ENCODE measurements at regions not wholly inside any gene's neighbourhood (a gene's known extent, or its start where the extent isn't known, plus 50 kb on each side); places are given as distances from the start of the nearest gene placed in this dataset.
A peak's percentile ranks its signal among the peaks of the same experiment; 100 is the strongest.

DNA sequence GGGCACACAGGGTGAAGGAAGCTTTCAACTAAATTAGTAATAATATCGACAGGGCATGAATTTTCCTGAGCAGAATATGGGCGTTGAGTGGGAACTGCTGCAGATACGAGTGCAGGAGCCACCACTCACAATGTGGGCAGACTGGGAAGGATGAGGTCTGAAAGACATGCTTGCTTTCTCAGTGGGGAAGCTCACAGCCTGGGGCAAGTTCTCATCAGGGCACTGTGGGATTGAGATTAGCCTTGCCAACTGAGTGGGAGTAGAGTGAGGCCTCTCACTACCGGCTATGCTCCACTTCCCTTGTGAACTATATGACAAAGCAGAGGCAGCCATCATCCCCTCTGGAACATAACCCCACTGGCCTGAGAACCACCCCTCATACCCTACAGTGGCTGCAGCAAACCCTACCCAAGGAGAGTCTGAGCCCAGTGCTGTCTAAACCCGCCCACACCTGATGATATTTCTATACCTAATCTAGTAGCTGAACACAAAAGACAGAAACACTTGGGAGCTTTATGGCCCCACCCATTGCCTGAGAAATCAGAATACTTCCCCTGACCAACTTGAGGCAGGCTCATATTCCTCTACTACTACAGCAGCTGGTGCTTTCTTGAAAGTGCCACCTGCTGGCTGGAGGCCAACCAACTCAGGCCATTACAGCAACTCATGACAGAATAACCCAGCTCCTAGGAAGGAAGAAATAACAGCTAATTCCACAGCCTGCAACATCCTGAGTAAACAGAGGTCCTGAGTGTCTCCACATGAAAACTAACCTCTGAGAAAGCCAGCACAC lies 173.7 kb upstream of the SPEF2 start:
- DNase-seq: no peak
- H3K27ac ChIP-seq: no peak overlapping the region
- H3K9ac ChIP-seq: no peak overlapping the region
- no peak overlapping the region for H3K4me2 ChIP-seq (ENCODE audit: unreplicated experiment)
- no peak overlapping the region for H2AFZ ChIP-seq
- H3K9me3 ChIP-seq (ENCODE audit: low read depth): no peaks in the 10 kb centered on the region
- no peak overlapping the region for H3K4me3 ChIP-seq
- H3K27me3 ChIP-seq (replicated peaks; ENCODE audit: insufficient read depth): 0 out of 2 replicates have a peak, but pooled peaks cover 3% of the 10 kb centered on the region
- in situ Hi-C loops (cut with MboI): loop anchor here (25.0 kb wide), 1 partner anchor 357 kb away; no protein-coding TSS in a partner anchor
- no peaks in the 10 kb centered on the region for H3K36me3 ChIP-seq (ENCODE audit: low read depth)
- H4K20me1 ChIP-seq (ENCODE audit: insufficient read depth): no peaks in the 10 kb centered on the region
- TF ChIP-seq EZH2phosphoT487 (IDR thresholded peaks at IDR 0.05; ENCODE audit: insufficient read depth, low read depth) (no peak), EZH2 (IDR thresholded peaks at IDR 0.05; ENCODE audit: insufficient read depth, poor library complexity, severe bottlenecking) (no peak)
- 82 to 85% methylated on average over 5 of the region's 5 CpGs for WGBS, 2 experiments (ENCODE audit: low coverage in 1 of 2, low lambda C conversion rate in 2 of 2, missing lambda C conversion rate in 2 of 2)
- no peaks in the 10 kb centered on the region for H3K9me2 ChIP-seq (ENCODE audit: insufficient read depth)
- H3K4me1 ChIP-seq (ENCODE audit: insufficient read depth): no peaks in the 10 kb centered on the region
- no peaks in the 10 kb centered on the region for H3F3A ChIP-seq (ENCODE audit: insufficient read depth)
- H3K79me2 ChIP-seq (ENCODE audit: insufficient read depth): no peaks in the 10 kb centered on the region

DNA sequence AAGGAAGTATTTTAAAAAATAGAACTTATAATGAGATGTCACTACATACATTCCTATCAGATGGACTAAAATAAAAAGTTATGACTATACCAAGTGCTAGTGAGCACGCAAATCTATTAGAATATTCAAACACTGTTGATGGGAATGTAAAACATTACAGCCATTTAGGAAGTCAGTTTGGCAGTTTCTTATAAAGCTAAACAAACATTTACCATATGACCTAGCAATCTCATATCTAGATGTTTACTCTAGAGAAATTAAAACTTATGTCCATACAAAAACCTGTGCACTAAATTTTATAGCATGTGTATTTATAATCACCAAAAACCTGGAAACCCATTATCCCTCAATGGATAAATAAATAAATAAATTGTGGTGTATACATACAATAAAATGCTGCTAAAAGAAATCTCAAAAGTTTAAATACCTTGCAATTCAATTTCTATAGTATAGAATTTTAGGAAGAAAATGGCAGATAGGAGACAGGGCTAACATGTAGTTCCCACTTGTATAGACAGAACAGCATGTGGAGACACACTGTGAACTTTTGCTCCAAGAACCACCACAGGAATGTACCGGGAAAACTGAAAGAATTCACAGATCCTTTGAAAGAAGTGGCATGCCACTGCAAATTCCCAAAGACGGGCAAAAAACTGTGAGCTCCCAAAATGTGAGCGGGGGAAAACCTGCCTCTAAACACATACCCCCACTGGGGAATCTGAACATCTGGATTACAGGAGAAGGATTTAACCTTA lies 174.6 kb upstream of the SPEF2 start:
- in situ Hi-C loops (cut with MboI): loop anchor here (25.0 kb wide), 1 partner anchor 356 kb away; no protein-coding TSS in a partner anchor
- Histone ChIP-seq H4K20me1 (ENCODE audit: insufficient read depth) (no peaks in the 10 kb centered on the region), H3K4me1 (ENCODE audit: insufficient read depth) (no peaks in the 10 kb centered on the region), H3K4me2 (ENCODE audit: unreplicated experiment) (no peak overlapping the region), H3K9ac (no peak overlapping the region), H3K79me2 (ENCODE audit: insufficient read depth) (no peaks in the 10 kb centered on the region), H3K9me2 (ENCODE audit: insufficient read depth) (no peaks in the 10 kb centered on the region), H3K36me3 (ENCODE audit: low read depth) (no peaks in the 10 kb centered on the region), H3K27ac (no peak overlapping the region), H3K4me3 (no peak overlapping the region), H3K9me3 (ENCODE audit: low read depth) (no peaks in the 10 kb centered on the region), H3F3A (ENCODE audit: insufficient read depth) (no peaks in the 10 kb centered on the region), H3K27me3 (replicated peaks; ENCODE audit: insufficient read depth) (0 out of 2 replicates have a peak, but pooled peaks cover 3% of the 10 kb centered on the region), H2AFZ (no peak overlapping the region)
- no peak for DNase-seq
- WGBS, 2 experiments (ENCODE audit: low coverage in 1 of 2, low lambda C conversion rate in 2 of 2, missing lambda C conversion rate in 2 of 2): 61 to 64% methylated on average over 4 of the region's 4 CpGs
- no peak for TF ChIP-seq EZH2phosphoT487 (IDR thresholded peaks at IDR 0.05; ENCODE audit: insufficient read depth, low read depth)

DNA sequence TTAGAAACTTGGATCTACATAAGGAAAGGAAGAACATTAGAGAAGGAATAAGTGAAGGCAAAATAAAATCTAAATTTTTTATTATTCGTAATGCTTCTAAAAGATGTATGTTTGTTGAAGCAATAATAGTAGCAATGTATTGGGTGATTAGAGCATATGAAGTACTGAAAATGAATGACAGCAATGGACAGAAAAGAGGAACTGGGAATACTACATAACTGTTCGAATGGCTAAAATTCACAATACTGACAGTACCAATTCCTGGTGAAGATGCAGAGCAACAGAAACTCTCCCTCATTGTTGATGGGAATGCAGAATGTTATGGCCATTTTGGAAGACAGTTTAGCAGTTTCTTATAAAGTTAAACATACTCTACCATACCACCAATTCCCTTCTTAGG lies 177.3 kb upstream of the SPEF2 start:
- in situ Hi-C loops (cut with MboI): loop anchor here (25.0 kb wide), 1 partner anchor 353 kb away; no protein-coding TSS in a partner anchor

DNA sequence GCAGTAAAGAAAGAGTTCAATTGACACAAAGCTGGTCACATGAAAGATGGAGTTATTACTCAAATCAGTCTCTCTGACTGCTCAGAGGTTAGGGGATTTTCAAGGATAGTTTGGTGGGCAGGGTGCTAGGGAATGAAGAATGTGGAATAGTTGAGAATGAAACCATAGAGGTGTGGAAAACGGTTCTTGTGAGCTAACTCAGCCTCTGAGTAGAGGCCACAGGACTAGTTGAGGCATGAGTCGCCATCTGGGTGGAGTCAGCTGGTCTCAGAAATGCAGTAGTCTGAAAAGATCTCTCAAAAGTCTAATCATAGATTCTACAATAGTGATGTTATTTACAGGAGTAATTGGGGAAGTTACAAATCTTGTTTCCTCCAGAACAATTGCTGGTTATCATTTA lies 178.9 kb upstream of the SPEF2 start:
- H3K9ac ChIP-seq: no peak overlapping the region
- H3K79me2 ChIP-seq (ENCODE audit: insufficient read depth): no peaks in the 10 kb centered on the region
- H3K4me1 ChIP-seq (ENCODE audit: insufficient read depth): no peaks in the 10 kb centered on the region
- no peaks in the 10 kb centered on the region for H3K36me3 ChIP-seq (ENCODE audit: low read depth)
- 43 to 53% methylated on average over 2 of the region's 2 CpGs for WGBS, 2 experiments (ENCODE audit: low coverage in 1 of 2, low lambda C conversion rate in 2 of 2, missing lambda C conversion rate in 2 of 2)
- H3K4me3 ChIP-seq: no peak overlapping the region
- H3K9me3 ChIP-seq (ENCODE audit: low read depth): no peaks in the 10 kb centered on the region
- H4K20me1 ChIP-seq (ENCODE audit: insufficient read depth): no peaks in the 10 kb centered on the region
- no peaks in the 10 kb centered on the region for H3F3A ChIP-seq (ENCODE audit: insufficient read depth)
- no peak overlapping the region for H3K27ac ChIP-seq
- TF ChIP-seq EZH2phosphoT487 (IDR thresholded peaks at IDR 0.05; ENCODE audit: insufficient read depth, low read depth) (no peak), EZH2 (IDR thresholded peaks at IDR 0.05; ENCODE audit: insufficient read depth, poor library complexity, severe bottlenecking) (no peak)
- no peak overlapping the region for H3K4me2 ChIP-seq (ENCODE audit: unreplicated experiment)
- no peaks in the 10 kb centered on the region for H3K9me2 ChIP-seq (ENCODE audit: insufficient read depth)
- in situ Hi-C loops (cut with MboI): loop anchor here (25.0 kb wide), 1 partner anchor 351 kb away; no protein-coding TSS in a partner anchor
- peaks cover 19% of the 10 kb centered on the region for H3K27me3 ChIP-seq (replicated peaks; ENCODE audit: insufficient read depth)
- H2AFZ ChIP-seq: no peak overlapping the region
- peak; percentile 33 for DNase-seq

More for the DNA sequence above, 177.3 kb upstream of the SPEF2 start:
- 79% methylated on average over 2 of the region's 2 CpGs for WGBS, 2 experiments (ENCODE audit: low coverage in 1 of 2, low lambda C conversion rate in 2 of 2, missing lambda C conversion rate in 2 of 2)
- DNase-seq: no peak
- H3K9me3 ChIP-seq (ENCODE audit: low read depth): no peaks in the 10 kb centered on the region
- H3K4me2 ChIP-seq (ENCODE audit: unreplicated experiment): no peak overlapping the region
- H2AFZ ChIP-seq: no peak overlapping the region
- no peak overlapping the region for H3K27ac ChIP-seq
- H3K36me3 ChIP-seq (ENCODE audit: low read depth): no peaks in the 10 kb centered on the region
- no peaks in the 10 kb centered on the region for H3F3A ChIP-seq (ENCODE audit: insufficient read depth)
- H3K9ac ChIP-seq: no peak overlapping the region
- H3K79me2 ChIP-seq (ENCODE audit: insufficient read depth): no peaks in the 10 kb centered on the region
- no peaks in the 10 kb centered on the region for H4K20me1 ChIP-seq (ENCODE audit: insufficient read depth)
- no peaks in the 10 kb centered on the region for H3K9me2 ChIP-seq (ENCODE audit: insufficient read depth)
- no peaks in the 10 kb centered on the region for H3K4me1 ChIP-seq (ENCODE audit: insufficient read depth)
- H3K27me3 ChIP-seq (replicated peaks; ENCODE audit: insufficient read depth): 0 out of 2 replicates have a peak, but pooled peaks cover 3% of the 10 kb centered on the region
- TF ChIP-seq EZH2phosphoT487 (IDR thresholded peaks at IDR 0.05; ENCODE audit: insufficient read depth, low read depth) (no peak), EZH2 (IDR thresholded peaks at IDR 0.05; ENCODE audit: insufficient read depth, poor library complexity, severe bottlenecking) (no peak)
- no peak overlapping the region for H3K4me3 ChIP-seq
